ENCODE measurements at regions not wholly inside any gene's neighbourhood (a gene's known extent, or its start where the extent isn't known, plus 50 kb on each side); places are given as distances from the start of the nearest gene placed in this dataset.

DNA sequence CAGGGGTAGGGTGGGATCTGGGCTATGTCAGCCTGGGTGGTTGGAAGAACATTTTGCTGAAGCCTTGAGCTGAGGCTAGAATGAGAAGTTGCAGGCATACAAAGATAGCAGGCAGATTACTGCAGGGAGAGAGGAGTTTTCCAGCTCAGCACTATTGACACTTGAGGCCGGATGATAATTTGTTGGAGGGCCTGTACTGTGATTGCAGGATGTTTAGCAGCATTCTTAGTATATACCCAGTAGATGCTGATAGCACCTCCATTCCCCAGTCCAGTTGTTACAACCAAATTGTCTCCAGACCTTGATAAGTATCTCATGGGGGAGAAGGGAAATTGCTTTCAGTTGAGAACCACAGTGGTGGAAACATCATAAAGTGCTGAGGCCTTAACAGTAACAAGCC lies 158.6 kb upstream of the CHRM2 start:
- no peak overlapping the region for H2AFZ ChIP-seq (replicated peaks; ENCODE audit: low read length, poor library complexity)
- H3K9me1 ChIP-seq (ENCODE audit: insufficient read depth, low read length): no peaks in the 10 kb centered on the region
- POLR2A ChIA-PET (ENCODE audit: unreplicated experiment): no interaction called here
- no peaks in the 10 kb centered on the region for H4K20me1 ChIP-seq (ENCODE audit: insufficient read depth, low read length)
- no peak overlapping the region for H4K5ac ChIP-seq (ENCODE audit: low read depth, low read length)
- H4K8ac ChIP-seq (ENCODE audit: low read depth in 2 of 2, low read length in 2 of 2): no peak overlapping the region
- H3K79me1 ChIP-seq (ENCODE audit: low read depth in 1 of 2, low read length in 2 of 2): no peaks in the 10 kb centered on the region
- dilution Hi-C loops (cut with HindIII; ENCODE audit: low sequenced_read_pairs, unreplicated experiment): no loop called here
- H3K36me3 ChIP-seq (ENCODE audit: control insufficient read depth, insufficient read depth, low read length): no peaks in the 10 kb centered on the region
- DNase-seq (no peak), ATAC-seq (ENCODE audit: low read depth) (no peak)
- H3K4ac ChIP-seq (ENCODE audit: low read depth, low read length): no peak overlapping the region
- no peak overlapping the region for H2AK5ac ChIP-seq (ENCODE audit: low read depth, low read length)
- H3K18ac ChIP-seq (ENCODE audit: low read depth, low read length): no peak overlapping the region
- no peak overlapping the region for H3K14ac ChIP-seq (replicated peaks; ENCODE audit: low read depth, low read length)
- no TSS peak for BruUV-seq (replicated peaks)
- CTCF ChIA-PET: no interaction called here
- TF ChIP-seq, protein P1, sequence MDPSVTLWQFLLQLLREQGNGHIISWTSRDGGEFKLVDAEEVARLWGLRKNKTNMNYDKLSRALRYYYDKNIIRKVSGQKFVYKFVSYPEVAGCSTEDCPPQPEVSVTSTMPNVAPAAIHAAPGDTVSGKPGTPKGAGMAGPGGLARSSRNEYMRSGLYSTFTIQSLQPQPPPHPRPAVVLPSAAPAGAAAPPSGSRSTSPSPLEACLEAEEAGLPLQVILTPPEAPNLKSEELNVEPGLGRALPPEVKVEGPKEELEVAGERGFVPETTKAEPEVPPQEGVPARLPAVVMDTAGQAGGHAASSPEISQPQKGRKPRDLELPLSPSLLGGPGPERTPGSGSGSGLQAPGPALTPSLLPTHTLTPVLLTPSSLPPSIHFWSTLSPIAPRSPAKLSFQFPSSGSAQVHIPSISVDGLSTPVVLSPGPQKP (IDR thresholded peaks at IDR 0.05; ENCODE audit: borderline replicate concordance, low read depth, low read length): no peak
- TF ChIP-seq RFX5 (IDR thresholded peaks at IDR 0.05; ENCODE audit: low read depth, low read length): no peak
- no peak for TF ChIP-seq RAD21 (IDR thresholded peaks at IDR 0.05; ENCODE audit: low read length)
- no peak overlapping the region for H2BK5ac ChIP-seq (ENCODE audit: low read depth, low read length, poor library complexity, severe bottlenecking)
- H2BK15ac ChIP-seq (ENCODE audit: low read depth, low read length): no peak overlapping the region
- no peak overlapping the region for H3K9ac ChIP-seq (ENCODE audit: low read depth, low read length)
- H2BK120ac ChIP-seq (ENCODE audit: low read depth, low read length): no peak overlapping the region
- H3K27me3 ChIP-seq (ENCODE audit: control insufficient read depth, insufficient read depth, low read length): peaks cover 7% of the 10 kb centered on the region
- H2AK9ac ChIP-seq (replicated peaks; ENCODE audit: low read depth, low read length, poor library complexity): no peak overlapping the region
- no peaks in the 10 kb centered on the region for H3K9me3 ChIP-seq (ENCODE audit: control insufficient read depth, insufficient read depth, low read length)
- no peak overlapping the region for H3K4me3 ChIP-seq (ENCODE audit: insufficient read depth, low read depth, low read length)
- H3K4me1 ChIP-seq (ENCODE audit: control insufficient read depth, insufficient read depth, low read length): no peaks in the 10 kb centered on the region
- in situ Hi-C loops (cut with MboI; ENCODE audit: low sequenced_read_pairs): no loop called here
- no peak overlapping the region for H2BK20ac ChIP-seq (ENCODE audit: low read depth, low read length)
- H3K56ac ChIP-seq (ENCODE audit: extremely low read depth, insufficient read depth, low read length): no peak overlapping the region
- no CpG with 5 or more reads among the region's 1 CpG for WGBS, 2 experiments (ENCODE audit: extremely low coverage in 2 of 2, insufficient read length in 1 of 2)
- H3K4me2 ChIP-seq (ENCODE audit: low read depth, low read length): no peak overlapping the region
- H3K23ac ChIP-seq (ENCODE audit: low read depth, low read length): no peak overlapping the region
- intact Hi-C loops (cut with micrococcal nuclease): no loop called here
- H3K27ac ChIP-seq (ENCODE audit: insufficient read depth, low read length): no peak overlapping the region
- no peak overlapping the region for H4K91ac ChIP-seq (ENCODE audit: insufficient read depth, low read depth, low read length)
